H9 (cell line): ENCODE measurements at regions not wholly inside any gene's neighbourhood (a gene's known extent, or its start where the extent isn't known, plus 50 kb on each side); places are given as distances from the start of the nearest gene placed in this dataset.

Source experiments
- DNase-seq: peaks from one replicate; pipeline ENCODE4 v3.0.0-alpha.2; 2017
- H2AFZ ChIP-seq: one replicate; pipeline ENCODE4 v1.6.1; 2013; ENCODE audit warnings: mild to moderate bottlenecking, low read length, control low read depth, moderate library complexity
- H2AK5ac ChIP-seq: 2 replicates; pipeline ENCODE4 v1.6.1; 2013; ENCODE audit warnings: low read length, control low read depth, mixed read lengths; ENCODE audit not compliant: insufficient read length
- H2BK120ac ChIP-seq: one replicate; pipeline ENCODE4 v1.6.1; 2013; ENCODE audit warnings: low read depth, mild to moderate bottlenecking, low read length, control low read depth, inconsistent platforms; ENCODE audit not compliant: poor library complexity, severe bottlenecking
- H2BK12ac ChIP-seq: 2 replicates; pipeline ENCODE4 v1.6.1; 2013; ENCODE audit warnings: low read length, control low read depth, mixed read lengths, low read depth; ENCODE audit not compliant: insufficient read length
- H2BK15ac ChIP-seq: 2 replicates; pipeline ENCODE4 v1.6.1; 2013; ENCODE audit warnings: low read depth, low read length, control low read depth
- H2BK20ac ChIP-seq: one replicate; pipeline ENCODE4 v1.6.1; 2013; ENCODE audit warnings: low read depth, mild to moderate bottlenecking, low read length, control low read depth, inconsistent platforms; ENCODE audit not compliant: poor library complexity, severe bottlenecking
- H2BK5ac ChIP-seq: 2 replicates; pipeline ENCODE4 v1.6.1; 2013; ENCODE audit warnings: low read length, control low read depth, mixed read lengths; ENCODE audit not compliant: insufficient read length
- H3K14ac ChIP-seq: 2 replicates; pipeline ENCODE4 v1.6.1; 2013; ENCODE audit warnings: low read length, control low read depth; ENCODE audit not compliant: insufficient read depth
- H3K18ac ChIP-seq: 2 replicates; pipeline ENCODE4 v1.6.1; 2013; ENCODE audit warnings: low read depth, mild to moderate bottlenecking, mixed read lengths, low read length, control low read depth; ENCODE audit not compliant: insufficient read length
- H3K23ac ChIP-seq: 2 replicates; pipeline ENCODE4 v1.6.1; 2013; ENCODE audit warnings: low read length, control low read depth, mixed read lengths, low read depth; ENCODE audit not compliant: insufficient read length
- H3K23me2 ChIP-seq: 2 replicates; pipeline ENCODE4 v1.6.1; 2013; ENCODE audit warnings: low read depth, mild to moderate bottlenecking, mixed read lengths, low read length, control low read depth; ENCODE audit not compliant: insufficient read length, poor library complexity, severe bottlenecking
- H3K27ac ChIP-seq: 2 replicates; pipeline ENCODE4 v1.5.1; 2013; ENCODE audit warnings: low read length, control low read depth, mixed read lengths, low read depth; ENCODE audit not compliant: insufficient read length
- H3K27me3 ChIP-seq: 2 replicates; pipeline ENCODE4 v1.6.1; 2013; ENCODE audit warnings: low read length, control low read depth, inconsistent platforms; ENCODE audit not compliant: insufficient read depth
- H3K4ac ChIP-seq: 2 replicates; pipeline ENCODE4 v1.6.1; 2013; ENCODE audit warnings: low read depth, mild to moderate bottlenecking, control low read depth, inconsistent platforms, low read length, moderate library complexity
- H3K4me1 ChIP-seq: 2 replicates; pipeline ENCODE4 v1.6.1; 2013; ENCODE audit warnings: low read length, control low read depth, inconsistent platforms; ENCODE audit not compliant: insufficient read depth
- H3K4me2 ChIP-seq: 2 replicates; pipeline ENCODE4 v1.6.1; 2013; ENCODE audit warnings: low read length, control low read depth, mixed read lengths; ENCODE audit not compliant: insufficient read length, insufficient read depth
- H3K56ac ChIP-seq: 2 replicates; pipeline ENCODE4 v1.6.1; 2013; ENCODE audit warnings: low read depth, mild to moderate bottlenecking, mixed read lengths, low read length, control low read depth; ENCODE audit not compliant: insufficient read length
- H3K79me1 ChIP-seq: 2 replicates; pipeline ENCODE4 v1.6.1; 2013; ENCODE audit warnings: low read depth, mild to moderate bottlenecking, moderate library complexity, low read length, control low read depth, inconsistent platforms; ENCODE audit not compliant: insufficient read depth, poor library complexity, severe bottlenecking
- H3K79me2 ChIP-seq: 2 replicates; pipeline ENCODE4 v1.6.1; 2013; ENCODE audit warnings: low read length, control low read depth, inconsistent platforms; ENCODE audit not compliant: insufficient read depth
- H3K9ac ChIP-seq: 2 replicates; pipeline ENCODE4 v1.6.1; 2013; ENCODE audit warnings: low read length, control low read depth, mixed read lengths; ENCODE audit not compliant: insufficient read length; ENCODE audit errors: extremely low read depth
- H3K9me3 ChIP-seq: one replicate; pipeline ENCODE4 v1.6.1; 2013; ENCODE audit warnings: low read depth, low read length, inconsistent platforms; ENCODE audit not compliant: control insufficient read depth
- H3T11ph ChIP-seq: one replicate; pipeline ENCODE4 v1.6.1; 2013; ENCODE audit warnings: mild to moderate bottlenecking, low read length, control low read depth, inconsistent platforms
- H4K20me1 ChIP-seq: one replicate; pipeline ENCODE4 v1.6.1; 2013; ENCODE audit not compliant: control insufficient read depth, insufficient read length, insufficient read depth
- H4K5ac ChIP-seq: 2 replicates; pipeline ENCODE4 v1.6.1; 2013; ENCODE audit warnings: low read depth, mild to moderate bottlenecking, mixed read lengths, low read length, control low read depth; ENCODE audit not compliant: insufficient read length
- H4K8ac ChIP-seq: replicated peaks from 2 replicates; pipeline ENCODE4 v1.6.1; 2013; ENCODE audit warnings: low read length, control low read depth, mixed read lengths, low read depth; ENCODE audit not compliant: insufficient read length
- H4K91ac ChIP-seq: 2 replicates; pipeline ENCODE4 v1.6.1; 2013; ENCODE audit warnings: low read depth, mild to moderate bottlenecking, moderate library complexity, mixed read lengths, low read length, control low read depth; ENCODE audit not compliant: insufficient read length
- H3K27ac Mint-ChIP-seq, 3 experiments: 2 replicates in 2 of 3; 3 replicates in 1 of 3; pipeline ENCODE4 v1.8.0; 2020 to 2021; ENCODE audit warnings: mixed read lengths in 3 of 3, mild to moderate bottlenecking in 1 of 3, moderate library complexity in 1 of 3
- H3K27me3 Mint-ChIP-seq: 2 replicates; pipeline ENCODE4 v1.8.0; 2021; ENCODE audit warnings: low read depth, mild to moderate bottlenecking, moderate library complexity, mixed read lengths
- H3K36me3 Mint-ChIP-seq, 3 experiments: 2 replicates in 2 of 3; 3 replicates in 1 of 3; pipeline ENCODE4 v1.8.0; 2020 to 2021; ENCODE audit warnings: low read depth in 3 of 3, mixed read lengths in 3 of 3; ENCODE audit not compliant: insufficient read depth in 1 of 3
- H3K4me1 Mint-ChIP-seq, 2 experiments: 2 replicates each; pipeline ENCODE4 v1.8.0; 2020; ENCODE audit warnings: mixed read lengths in 2 of 2
- H3K4me3 Mint-ChIP-seq, 2 experiments: 2 replicates in 1 of 2; 3 replicates in 1 of 2; pipeline ENCODE4 v1.8.0; 2020 to 2021; ENCODE audit warnings: mild to moderate bottlenecking in 2 of 2, mixed read lengths in 2 of 2, moderate library complexity in 1 of 2
- H3K9me3 Mint-ChIP-seq, 2 experiments: 2 replicates in 1 of 2; 3 replicates in 1 of 2; pipeline ENCODE4 v1.8.0; 2020; ENCODE audit warnings: mild to moderate bottlenecking in 2 of 2, mixed read lengths in 2 of 2, moderate library complexity in 1 of 2
- CTCF ChIP-seq: fragments of 200-600 bp; sonication (generic); conservative IDR thresholded peaks from 3 replicates; pipeline ENCODE4 v1.8.0; 2021; ENCODE audit warnings: antibody characterized with exemption, mild to moderate bottlenecking
- WGBS: extraction: QIAGEN DNeasy Blood & Tissue Kit; methylation state at CpG from one replicate; pipeline ENCODE4 v1.1.7; 2013; ENCODE audit warnings: missing lambda C conversion rate, low lambda C conversion rate, mixed read lengths; ENCODE audit not compliant: insufficient read length; ENCODE audit errors: extremely low coverage; 5-methylcytosine and 5-hydroxymethylcytosine counted together

- Histone ChIP-seq H3K23me2 (no peaks in the 10 kb centered on the region), H2BK120ac (no peak overlapping the region), H2AFZ (no peak overlapping the region), H4K91ac (no peak overlapping the region), H3K4me2 (no peak overlapping the region), H3K14ac (no peak overlapping the region), H3K79me1 (no peaks in the 10 kb centered on the region), H4K20me1 (no peaks in the 10 kb centered on the region), H3K27ac (no peak overlapping the region), H4K8ac (no peak overlapping the region), H3K4ac (no peak overlapping the region), H3K9ac (no peak overlapping the region), H3K9me3 (no peaks in the 10 kb centered on the region), H2BK5ac (no peak overlapping the region), H2AK5ac (no peak overlapping the region), H3K4me1 (no peaks in the 10 kb centered on the region; the same call in 1 of the 2 replicates), H2BK20ac (no peak overlapping the region), H4K5ac (no peak overlapping the region), H2BK12ac (no peak overlapping the region), H3K56ac (no peak overlapping the region), H2BK15ac (no peak overlapping the region), H3K23ac (no peak overlapping the region), H3T11ph (no peak overlapping the region), H3K18ac (no peak overlapping the region), H3K79me2 (no peaks in the 10 kb centered on the region), H3K27me3 (no peaks in the 10 kb centered on the region)
- no peak for DNase-seq
- TF ChIP-seq CTCF, result no peak
- H3K4me3 Mint-ChIP-seq, result no peak overlapping the region
- WGBS, result no CpG with 5 or more reads among the region's 4 CpGs
- H3K4me1 Mint-ChIP-seq, result peaks cover 5 to 6% of the 10 kb centered on the region in 2 experiments
- H3K27me3 Mint-ChIP-seq, result no peaks in the 10 kb centered on the region
- H3K9me3 Mint-ChIP-seq, result no peaks in the 10 kb centered on the region
- no peak overlapping the region for H3K27ac Mint-ChIP-seq
- no peaks in the 10 kb centered on the region for H3K36me3 Mint-ChIP-seq
Measured at GRCh38 chr5:98573834-98574320, 199.6 kb upstream of the RGMB start.
